NCI-H526 treated with DMSO at 0.1 percent for 48 hours (cell line): ENCODE measurements at regions not wholly inside any gene's neighbourhood (a gene's known extent, or its start where the extent isn't known, plus 50 kb on each side); places are given as distances from the start of the nearest gene placed in this dataset.
A peak's percentile ranks its signal among the peaks of the same experiment; 100 is the strongest.
"Not testable (repeated sequence)": the region's sequence is repeated elsewhere in the genome, so short reads cannot be mapped to it uniquely, and the experiment has no call there.

Experiments used
- DNase-seq: peaks from one replicate; lab custom pipeline; 2025; lab: John Stamatoyannopoulos, UW

DNA sequence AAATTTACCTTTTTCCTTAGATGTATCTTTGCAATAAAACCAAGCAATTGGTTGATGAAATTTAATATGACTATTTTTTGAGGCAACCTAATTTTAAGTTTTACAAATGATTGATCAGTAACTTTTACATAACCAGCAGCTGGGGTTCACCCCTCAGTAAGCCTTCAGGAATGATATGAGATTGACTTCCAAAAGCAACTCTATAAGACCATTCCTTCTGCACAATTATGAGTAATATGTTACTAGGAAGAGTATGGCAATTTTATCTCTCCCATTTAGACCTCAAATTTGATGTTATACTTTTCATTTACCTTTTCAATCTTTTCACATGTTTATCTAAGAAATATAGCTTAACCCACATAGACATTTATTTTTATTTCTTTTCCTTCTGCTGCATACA, 1546.3 kb downstream of the HACE1 start:
- DNase-seq = no peak

DNA sequence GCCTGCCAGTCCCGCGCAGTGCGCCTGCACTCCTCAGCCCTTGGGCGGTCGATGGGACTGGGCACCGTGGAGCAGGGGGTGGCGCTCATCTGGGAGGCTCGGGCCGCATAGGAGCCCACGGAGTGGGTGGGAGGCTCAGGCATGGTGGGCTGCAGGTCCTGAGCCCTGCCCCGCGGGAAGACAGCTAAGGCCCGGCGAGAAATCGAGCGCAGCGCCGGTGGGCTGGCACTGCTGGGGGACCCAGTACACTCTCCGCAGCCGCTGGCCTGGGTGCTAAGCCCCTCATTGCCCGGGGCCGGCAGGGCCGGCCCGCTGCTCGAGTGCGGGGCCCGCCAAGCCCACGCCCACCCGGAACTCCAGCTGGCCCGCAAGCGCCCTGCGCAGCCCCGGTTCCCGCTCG, 1565.3 kb downstream of the HACE1 start:
- not testable (repeated sequence) for DNase-seq

DNA sequence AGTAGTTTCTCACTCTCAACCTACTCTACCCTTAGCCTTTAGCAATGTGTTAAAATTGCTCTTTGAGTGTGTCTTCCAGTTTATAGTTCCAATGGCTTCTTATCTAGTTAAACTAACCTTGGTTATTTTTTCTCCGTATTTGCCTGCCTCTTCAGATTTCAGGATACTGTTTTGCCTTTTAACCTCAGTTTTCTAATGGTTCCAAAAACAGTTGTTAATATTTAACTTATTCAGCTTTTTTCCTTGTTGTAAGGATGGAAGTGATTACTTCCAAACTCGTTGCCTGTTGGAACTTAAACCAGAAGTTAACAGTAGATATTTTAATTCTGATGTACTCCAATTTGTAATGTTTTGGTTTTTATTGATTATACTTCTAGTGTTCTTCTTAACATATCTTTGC, 1574.9 kb downstream of the HACE1 start:
- DNase-seq = no peak

DNA sequence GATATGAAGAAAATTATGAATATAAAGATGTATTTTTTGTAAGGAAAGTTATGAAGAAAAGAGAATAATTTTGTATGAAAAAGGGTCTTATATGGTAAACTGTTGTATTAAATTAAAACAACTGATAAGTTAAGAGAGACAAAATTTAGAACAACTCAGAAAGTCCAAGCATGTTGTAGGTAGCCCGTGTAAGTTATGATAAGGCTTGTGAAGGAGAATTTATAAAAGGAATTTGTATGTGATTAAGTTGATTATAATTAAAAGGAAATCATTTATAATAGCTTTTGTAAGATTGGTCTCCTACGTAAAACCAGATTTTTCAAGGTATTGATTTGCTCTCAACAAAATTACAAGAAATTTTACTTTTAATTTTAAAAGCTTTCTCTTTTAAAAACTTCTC, 1579.3 kb downstream of the HACE1 start:
- no peak for DNase-seq

DNA sequence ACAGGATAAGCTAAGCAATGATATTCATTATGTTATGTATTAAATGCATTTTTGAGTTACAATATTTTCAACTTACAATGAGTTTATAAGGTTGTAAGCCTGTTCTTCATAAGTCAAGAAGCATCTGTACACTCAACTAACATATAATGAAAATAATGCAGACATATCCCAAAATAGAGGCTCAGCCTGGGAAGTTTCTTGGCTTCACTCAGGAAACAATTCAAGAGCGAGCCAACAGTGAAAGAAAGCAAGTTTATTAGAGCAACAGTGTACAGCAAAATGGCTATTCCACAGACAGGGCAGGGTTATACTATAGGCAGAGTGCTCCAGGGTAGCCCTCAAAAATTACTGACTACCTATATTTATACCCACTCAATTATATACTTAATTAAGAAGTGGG, 1581.8 kb downstream of the HACE1 start:
- no peak for DNase-seq

DNA sequence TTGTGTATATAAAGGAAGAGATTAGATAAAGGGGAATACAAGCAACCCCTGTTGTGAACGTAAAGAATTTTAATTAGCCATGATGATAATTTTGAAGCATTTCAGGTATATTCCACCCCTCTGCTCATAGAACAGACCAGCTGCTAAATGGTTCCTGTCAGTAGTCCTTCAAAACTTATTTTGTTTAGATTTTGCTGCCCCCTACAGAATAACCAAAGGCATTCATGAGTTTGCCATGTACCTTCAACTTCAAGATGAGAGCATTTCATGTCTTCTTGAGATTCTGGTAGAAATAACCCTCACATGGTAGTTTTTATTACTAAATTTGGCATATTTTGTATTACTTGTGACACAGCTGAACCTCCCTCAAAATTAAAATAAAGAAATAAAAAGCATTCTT, 1586.7 kb downstream of the HACE1 start:
- peak; percentile 52 for DNase-seq

DNA sequence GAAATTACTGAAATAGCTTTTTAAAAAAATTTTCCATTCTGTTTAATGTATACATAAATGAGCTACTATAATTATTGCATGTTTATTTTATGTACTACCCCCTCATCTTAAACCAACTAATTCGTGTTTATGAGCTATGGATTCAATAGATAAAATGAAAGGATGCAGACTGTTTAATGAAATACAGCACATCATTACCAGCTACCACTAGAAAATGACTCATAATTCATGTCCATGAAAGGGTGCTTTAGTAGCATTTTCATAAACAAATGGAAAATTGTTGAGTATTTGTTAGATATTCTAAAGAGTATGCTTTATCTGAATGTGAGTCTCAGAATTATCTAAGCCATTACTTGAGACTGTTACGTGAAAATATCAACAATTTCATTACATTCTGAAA, 1590.1 kb downstream of the HACE1 start:
- no peak for DNase-seq

DNA sequence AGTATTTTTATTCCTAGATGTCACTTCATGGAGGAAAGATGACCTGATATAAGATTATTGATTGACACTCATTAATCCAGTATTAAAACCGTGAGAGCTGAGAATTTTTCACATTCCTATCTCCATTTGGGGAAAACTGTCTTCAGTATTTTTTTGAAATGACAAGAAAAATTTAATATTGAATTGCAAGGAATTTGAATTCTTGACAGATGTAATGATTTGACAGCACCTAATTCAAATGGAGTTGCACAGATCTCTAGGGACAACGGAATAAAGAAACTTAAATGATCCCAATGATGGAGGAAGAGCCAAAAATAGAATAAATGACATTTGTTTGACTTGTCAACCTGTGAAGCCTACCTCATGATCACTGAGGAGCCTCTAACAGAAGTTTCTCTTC, 1591.4 kb downstream of the HACE1 start:
- no peak for DNase-seq

DNA sequence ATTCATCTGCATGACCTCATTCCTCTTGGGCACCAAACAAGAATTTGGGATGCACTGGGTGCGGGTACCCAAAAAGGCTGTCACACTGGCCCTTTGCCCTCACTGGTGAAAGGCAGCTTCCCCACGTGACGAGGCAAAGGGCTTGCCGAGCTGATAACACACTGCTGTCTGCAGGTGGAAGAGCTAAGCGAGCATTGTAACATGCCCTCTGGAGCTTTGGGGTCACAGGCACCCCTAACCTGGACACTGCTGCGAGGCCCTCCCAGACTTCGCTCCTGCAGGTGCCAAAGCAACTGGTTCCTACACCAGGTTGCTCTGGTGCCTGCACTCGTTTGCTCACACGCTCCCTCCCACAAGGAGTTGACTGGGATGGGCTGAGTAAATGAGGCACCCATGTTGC, 1595.7 kb downstream of the HACE1 start:
- DNase-seq = no peak

DNA sequence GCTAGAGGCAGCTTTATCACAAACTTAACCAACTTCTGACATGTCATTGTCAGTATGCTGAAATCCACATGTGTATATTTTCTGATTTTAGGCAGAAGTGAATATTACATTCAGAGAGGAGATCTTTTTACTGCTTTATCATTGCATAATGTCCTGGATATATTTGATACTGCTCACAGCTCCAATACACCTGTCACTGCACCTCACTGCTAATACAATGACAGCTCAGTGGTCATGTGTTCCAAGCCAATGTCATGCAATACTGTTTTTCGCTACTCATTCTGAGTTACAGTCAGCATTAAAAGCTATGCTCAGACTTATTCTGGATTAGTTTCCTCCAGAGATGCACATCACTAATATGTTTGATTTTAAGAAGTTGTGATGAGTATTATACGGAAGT, 1604.6 kb downstream of the HACE1 start:
- no peak for DNase-seq

DNA sequence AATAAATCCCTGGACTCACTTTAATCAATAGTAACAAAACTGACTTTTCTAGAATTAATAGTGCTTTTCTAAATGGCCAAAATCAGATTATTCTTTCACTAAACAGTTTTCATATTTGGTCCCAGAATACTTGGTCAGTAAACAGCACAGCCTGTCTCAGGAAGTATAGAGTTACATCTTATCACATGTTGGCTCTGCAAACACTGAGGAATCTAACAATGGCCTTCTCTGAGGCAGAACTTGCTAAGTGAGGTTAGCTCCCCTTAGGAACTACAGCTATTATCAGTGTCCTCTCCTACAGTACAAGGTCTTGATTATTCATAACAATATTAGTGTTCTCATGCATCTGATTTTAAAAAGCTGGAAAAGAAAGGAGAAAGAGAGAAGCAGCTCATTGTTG, 1622.8 kb downstream of the HACE1 start:
- no peak for DNase-seq

DNA sequence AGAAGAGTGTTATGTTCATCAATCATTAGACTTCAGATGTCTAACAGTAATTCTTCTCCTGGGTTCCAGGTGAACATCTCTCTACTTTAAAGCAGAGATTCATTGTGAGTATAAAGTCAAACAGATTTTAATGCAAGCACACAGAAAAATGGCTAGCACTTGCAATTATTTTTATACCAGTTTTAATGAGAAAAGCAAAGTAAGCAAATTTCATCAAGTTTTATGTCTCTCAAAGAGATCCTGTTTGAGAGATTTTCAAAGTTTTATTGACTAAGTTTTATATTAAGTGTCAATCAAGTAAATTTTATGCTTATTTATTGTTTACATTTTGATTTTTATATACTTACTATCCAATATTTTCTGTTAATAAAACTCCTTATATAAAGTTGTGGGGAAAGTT, 1628.5 kb downstream of the HACE1 start:
- DNase-seq = no peak

DNA sequence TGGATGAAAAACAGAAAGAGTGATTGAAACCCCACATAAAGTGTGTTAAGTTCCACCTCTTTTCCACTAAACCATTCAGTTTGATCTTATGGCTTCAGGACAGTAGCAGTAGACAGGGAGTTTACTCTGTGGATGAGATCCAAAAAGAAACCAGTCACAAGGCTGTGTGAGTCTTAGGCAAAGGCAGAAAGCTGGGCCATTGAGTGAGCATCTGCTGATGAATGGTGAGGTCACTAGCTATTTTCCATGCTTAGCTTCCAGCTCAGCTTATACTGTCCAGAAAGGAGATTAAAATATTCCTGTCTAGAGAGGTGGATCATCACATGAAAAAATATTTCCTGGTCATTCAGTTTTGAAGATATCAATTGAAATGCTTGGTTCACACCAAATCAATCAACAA, 1643.9 kb downstream of the HACE1 start:
- no peak for DNase-seq

DNA sequence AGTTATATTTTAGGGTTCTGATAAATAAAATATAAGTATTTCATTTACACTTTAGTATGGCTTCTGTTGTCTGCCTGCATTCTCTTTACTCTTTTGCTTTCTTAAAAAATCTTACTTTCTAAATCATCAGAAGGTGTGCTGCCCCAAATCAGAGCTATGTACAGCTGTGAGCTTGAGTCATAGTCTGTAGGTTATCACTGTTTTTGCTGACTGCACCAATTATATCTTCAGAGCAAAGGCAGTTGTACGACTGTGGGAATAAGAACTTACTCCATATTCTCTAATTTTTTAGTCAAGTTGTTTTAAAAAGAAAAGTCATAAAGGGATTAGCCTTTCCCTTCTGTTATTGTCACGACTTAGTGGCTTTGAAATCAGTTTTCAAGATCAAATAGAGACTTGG, 1649.0 kb downstream of the HACE1 start:
- no peak for DNase-seq

DNA sequence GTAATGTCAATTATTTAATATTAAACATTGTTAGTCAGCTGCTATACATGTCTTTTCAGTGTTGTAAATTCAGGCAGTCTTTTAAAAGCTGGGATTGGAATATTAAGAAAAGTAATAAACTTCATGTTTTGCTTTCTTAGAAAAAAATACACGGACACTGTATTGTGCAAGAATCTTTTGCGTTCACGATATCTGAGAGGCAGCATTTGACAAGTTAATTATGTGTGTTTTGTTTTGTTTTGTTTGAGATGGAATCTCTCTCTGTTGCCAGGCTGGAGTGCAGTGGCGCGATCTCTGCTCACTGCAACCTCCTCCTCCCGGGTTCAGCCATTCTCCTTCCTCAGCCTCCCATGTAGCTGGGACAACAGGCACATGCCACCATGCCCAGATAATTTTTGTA, 1661.3 kb downstream of the HACE1 start:
- DNase-seq = no peak

DNA sequence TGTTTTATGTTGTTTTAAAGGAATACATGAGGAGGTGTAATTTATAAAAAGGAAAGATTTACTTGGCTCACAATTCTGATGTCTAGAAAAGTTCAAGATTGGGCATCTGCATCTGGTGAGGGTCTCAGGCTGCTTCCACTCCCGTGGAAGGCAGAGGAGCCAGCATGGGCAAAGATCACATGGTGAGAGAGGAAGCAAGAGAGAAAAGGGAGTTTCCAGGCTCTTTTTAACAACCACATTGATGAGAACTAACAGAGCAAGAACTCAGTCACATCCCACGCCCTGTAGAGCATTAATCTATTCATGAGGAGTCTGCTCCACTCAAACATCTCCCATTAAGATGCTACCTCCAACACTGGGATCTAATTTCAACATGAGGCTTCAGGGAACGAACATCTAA, 1666.3 kb downstream of the HACE1 start:
- no peak for DNase-seq

DNA sequence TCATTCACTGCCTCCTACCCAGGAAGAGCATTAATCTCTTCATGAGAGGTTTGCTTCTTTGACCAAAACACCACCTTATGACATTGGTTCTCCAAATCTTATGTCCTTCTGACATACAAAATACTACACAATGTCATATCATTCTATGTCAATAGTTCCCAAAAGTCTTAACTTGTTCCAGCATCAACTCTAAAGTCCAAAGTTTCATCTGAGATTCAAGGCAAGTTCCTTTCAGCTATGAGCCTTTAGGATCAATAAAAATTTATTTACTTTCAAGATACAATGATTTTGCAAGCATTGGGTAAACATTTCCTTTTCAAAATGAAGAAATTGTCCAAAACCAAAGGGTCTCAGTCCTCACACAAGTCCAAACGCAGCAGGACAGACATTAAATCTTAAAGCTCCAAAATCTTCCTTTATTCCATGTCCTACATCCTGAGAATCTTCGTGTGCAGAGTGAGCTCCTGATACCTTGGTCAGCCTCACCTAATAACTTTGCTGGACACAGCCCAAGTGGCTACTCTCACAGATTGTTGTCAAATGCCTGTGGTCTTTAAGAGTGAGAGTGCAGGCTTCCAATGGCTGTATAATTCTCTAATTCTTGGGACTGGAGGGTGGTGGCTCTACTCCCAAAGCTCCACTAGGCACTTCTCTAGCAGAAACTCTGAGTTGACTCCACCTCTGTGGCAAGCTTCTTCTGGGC, 1668.2 kb downstream of the HACE1 start:
- no peak for DNase-seq

DNA sequence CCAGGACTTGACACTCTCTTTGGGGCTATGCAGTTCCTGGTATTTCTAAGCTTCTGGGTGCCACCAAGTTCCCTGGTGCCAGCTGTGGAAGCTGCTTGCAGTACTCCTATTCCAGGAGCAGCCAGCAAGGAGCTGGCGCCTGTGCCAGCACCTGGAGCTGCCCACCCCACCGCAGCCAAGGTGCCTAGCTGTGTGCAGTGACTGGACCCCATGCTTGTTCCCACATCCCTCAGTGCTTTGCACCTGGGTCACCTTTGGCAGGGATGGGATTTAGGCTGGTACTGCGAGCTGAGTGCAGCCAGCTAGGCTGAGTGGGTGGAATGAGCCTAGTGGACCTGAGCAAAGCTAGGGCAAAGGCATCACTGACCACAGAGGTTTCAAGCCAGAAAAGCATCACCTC, 1674.9 kb downstream of the HACE1 start:
- DNase-seq = no peak

DNA sequence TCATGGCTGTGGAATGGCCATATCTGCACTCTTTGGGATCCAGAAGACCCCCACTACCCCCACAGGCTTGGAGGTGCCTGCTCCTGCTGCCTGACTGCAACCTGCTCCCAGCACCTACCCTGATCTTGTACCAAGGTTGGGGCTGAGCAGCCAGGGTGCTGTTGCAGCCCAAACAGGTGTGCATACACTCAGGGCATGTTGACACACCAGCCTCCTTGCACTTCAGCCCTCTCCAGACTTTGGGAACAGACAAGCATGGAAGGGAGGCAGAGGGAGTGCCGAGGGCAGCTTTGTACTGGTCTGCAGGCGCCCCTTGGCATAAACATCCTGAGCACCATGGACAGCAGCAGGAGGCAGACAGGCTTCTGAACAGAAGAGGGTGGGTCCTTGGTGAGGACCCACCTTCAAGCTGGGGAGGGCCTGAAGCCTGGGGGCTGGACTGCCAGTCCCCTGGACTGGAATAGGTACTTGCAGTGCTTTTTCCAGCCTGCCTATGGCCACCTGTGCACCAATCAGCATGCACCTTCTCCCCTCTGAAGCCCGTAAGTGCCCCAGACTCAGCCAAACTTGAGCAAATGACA, 1675.8 kb downstream of the HACE1 start:
- DNase-seq = no peak

DNA sequence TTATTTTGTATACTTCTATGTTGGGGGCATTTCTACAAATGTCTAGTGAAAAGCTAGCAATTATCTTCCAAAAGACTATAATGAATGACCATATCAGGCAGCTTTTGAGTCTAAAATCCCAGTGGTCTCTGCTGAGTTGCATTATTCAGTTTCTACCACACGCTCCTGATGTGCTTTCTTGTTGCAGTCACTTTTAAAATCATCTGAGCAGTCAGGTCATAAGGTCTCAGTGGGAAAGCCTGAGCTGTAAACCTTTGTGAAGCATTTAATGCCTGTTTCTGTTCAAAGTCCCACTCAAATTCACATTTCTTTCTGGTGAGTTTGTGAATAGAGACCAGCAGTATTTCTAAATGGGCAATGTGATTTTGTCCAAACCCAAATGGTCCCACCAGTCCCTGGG, 1681.5 kb downstream of the HACE1 start:
- no peak for DNase-seq

DNA sequence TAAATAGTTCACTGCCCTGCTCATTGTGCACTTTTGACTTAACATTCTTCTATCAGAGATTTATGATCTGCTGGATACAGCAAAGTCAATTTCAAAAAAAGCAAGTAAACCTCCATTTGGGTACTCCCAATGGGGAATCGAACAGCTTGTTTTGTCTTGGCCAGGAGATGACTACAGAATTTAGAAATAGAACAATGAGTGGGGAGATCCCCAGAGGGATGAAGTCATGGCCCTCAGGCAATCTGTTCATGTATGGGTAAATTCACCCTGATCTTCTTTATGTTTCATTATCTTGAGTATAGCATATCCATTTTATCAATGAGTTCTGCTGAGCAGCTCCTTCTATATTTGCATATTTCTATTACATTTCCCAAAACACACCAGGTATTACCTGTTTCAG, 1681.9 kb downstream of the HACE1 start:
- DNase-seq = no peak

DNA sequence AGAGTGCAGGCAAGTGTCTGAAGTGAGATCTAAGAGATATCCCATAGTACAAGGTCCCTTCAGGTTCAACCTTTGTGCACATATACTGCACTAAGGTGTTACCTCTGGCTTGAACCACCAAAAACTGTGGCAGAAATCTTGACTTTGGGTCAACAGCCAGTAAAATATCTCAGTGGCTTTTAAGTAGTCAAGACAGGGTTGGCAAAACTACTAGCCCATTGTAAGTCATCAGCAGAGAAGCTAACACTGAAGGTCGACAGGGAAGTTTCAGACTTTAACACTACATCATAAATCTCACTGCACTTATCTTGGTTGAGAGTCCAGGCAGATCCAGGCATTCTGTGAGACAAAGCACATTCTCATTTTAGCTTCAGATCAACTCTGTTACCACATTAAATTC, 1684.7 kb downstream of the HACE1 start:
- DNase-seq = no peak

DNA sequence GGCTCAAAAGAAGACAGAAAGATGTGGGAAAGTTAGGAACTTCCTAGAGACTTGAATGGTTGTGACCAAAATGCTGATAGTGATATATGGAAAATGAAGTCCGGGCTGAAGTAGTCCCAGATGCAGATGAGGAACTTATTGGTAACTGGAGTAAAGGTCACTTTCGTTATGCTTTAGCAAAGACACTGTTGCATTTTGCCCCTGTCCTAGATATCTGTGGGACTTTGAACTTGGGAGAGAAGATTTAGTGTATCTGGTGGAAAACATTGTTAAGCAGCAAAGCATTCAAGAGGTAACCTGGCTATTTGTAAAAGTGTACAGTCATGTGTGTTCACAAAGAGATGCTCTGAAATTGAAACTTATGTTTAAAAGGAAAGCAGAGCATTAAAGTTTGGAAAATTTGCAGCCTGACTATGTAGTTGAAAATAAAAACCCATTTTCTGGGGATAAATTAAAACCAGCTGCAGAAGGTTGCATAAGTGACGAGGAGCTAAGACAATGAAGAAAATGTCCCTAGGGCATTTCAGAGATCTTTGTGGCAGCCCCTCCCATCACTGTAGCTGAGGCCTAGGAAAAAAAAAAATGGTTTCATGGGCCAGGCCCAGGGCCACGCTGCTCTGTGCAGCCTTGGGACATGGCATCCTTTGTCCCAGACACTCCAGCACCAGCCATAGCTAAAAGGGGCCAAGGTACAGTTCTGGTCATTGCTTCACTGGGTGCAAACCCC, 1692.2 kb downstream of the HACE1 start:
- no peak for DNase-seq
